PC-9 (cell line): ENCODE measurements at regions not wholly inside any gene's neighbourhood (a gene's known extent, or its start where the extent isn't known, plus 50 kb on each side); places are given as distances from the start of the nearest gene placed in this dataset.

Source experiments
- BruUV-seq: library from RNA; stranded (reverse); fragments of 400-500 nt; replicated peaks from 2 replicates; lab custom pipeline; 2021; lab: Mats Ljungman, UMichigan
- CTCF ChIA-PET: fragments of 300-600 bp; sonication (Branson Sonifier 250); formaldehyde crosslinking; loops from one replicate; lab custom pipeline; 2022; ENCODE audit warnings: antibody characterized with exemption; lab: Charles Lee
- POLR2A ChIA-PET: fragments of 300-600 bp; sonication (Branson Sonifier 250); formaldehyde crosslinking; loops from one replicate; lab custom pipeline; 2022; ENCODE audit warnings: antibody characterized with exemption; ENCODE audit not compliant: unreplicated experiment; lab: Charles Lee
- DNase-seq, 2 experiments: peaks; one replicate each; pipeline versions ENCODE4 v3.0.0 to v3.0.0-alpha.2; 2015 to 2022; ENCODE audit warnings: mixed read lengths in 1 of 2
- H2AFZ ChIP-seq: fragments of 200-600 bp; sonication (generic); 2 replicates; pipeline ENCODE4 v1.8.1; 2017; ENCODE audit warnings: antibody characterized with exemption
- H3F3A ChIP-seq: fragments of 200-600 bp; sonication (generic); 2 replicates; pipeline ENCODE4 v1.8.1; 2017; ENCODE audit warnings: antibody characterized with exemption, mild to moderate bottlenecking, low read depth; ENCODE audit not compliant: insufficient read depth
- H3K27ac ChIP-seq: fragments of 200-600 bp; sonication (generic); 2 replicates; pipeline ENCODE4 v1.6.1; 2016; ENCODE audit warnings: mixed run types
- H3K27me3 ChIP-seq: fragments of 200-600 bp; sonication (generic); 2 replicates; pipeline ENCODE4 v1.6.1; 2016; ENCODE audit warnings: low read depth, mixed run types; ENCODE audit not compliant: insufficient read depth
- H3K36me3 ChIP-seq: fragments of 200-600 bp; sonication (generic); 2 replicates; pipeline ENCODE4 v1.6.1; 2016; ENCODE audit warnings: low read depth, mixed run types
- H3K4me1 ChIP-seq: fragments of 200-600 bp; sonication (generic); replicated peaks from 2 replicates; pipeline ENCODE4 v1.6.1; 2016; ENCODE audit warnings: mixed run types; ENCODE audit not compliant: insufficient read depth
- H3K4me2 ChIP-seq: fragments of 200-600 bp; sonication (generic); 2 replicates; pipeline ENCODE4 v1.6.1; 2017; ENCODE audit warnings: mixed run types
- H3K4me3 ChIP-seq: fragments of 200-600 bp; sonication (generic); 2 replicates; pipeline ENCODE4 v1.6.1; 2016; ENCODE audit warnings: mixed run types
- H3K79me2 ChIP-seq: fragments of 200-600 bp; sonication (generic); 2 replicates; pipeline ENCODE4 v1.6.1; 2017; ENCODE audit warnings: low read depth, mixed run types
- H3K9me2 ChIP-seq: fragments of 200-600 bp; sonication (generic); 2 replicates; pipeline ENCODE4 v1.8.1; 2017; ENCODE audit warnings: mild to moderate bottlenecking; ENCODE audit not compliant: insufficient read depth
- H3K9me3 ChIP-seq: fragments of 200-600 bp; sonication (generic); 2 replicates; pipeline ENCODE4 v1.8.1; 2016; ENCODE audit warnings: low read depth; ENCODE audit not compliant: insufficient read depth
- H4K20me1 ChIP-seq: fragments of 200-600 bp; sonication (generic); 2 replicates; pipeline ENCODE4 v1.8.1; 2017; ENCODE audit not compliant: insufficient read depth
- EZH2 ChIP-seq: fragments of 200-600 bp; sonication (generic); IDR thresholded peaks from 2 replicates; pipeline ENCODE4 v1.8.0; 2017; ENCODE audit warnings: antibody characterized with exemption, low read depth
- intact Hi-C: fragments of 100-400 bp; cut with micrococcal nuclease; formaldehyde crosslinking; loops from one replicate; pipeline ENCODE4 v1.10.0; 2022; ENCODE audit not compliant: unreplicated experiment
- TF ChIP-seq, protein P1 (sequence below): fragments of 200-600 bp; sonication (generic); conservative IDR thresholded peaks from 2 replicates; pipeline ENCODE4 v1.6.1; 2017; ENCODE audit warnings: mixed run types, antibody characterized with exemption, mild to moderate bottlenecking, moderate library complexity

DNA sequence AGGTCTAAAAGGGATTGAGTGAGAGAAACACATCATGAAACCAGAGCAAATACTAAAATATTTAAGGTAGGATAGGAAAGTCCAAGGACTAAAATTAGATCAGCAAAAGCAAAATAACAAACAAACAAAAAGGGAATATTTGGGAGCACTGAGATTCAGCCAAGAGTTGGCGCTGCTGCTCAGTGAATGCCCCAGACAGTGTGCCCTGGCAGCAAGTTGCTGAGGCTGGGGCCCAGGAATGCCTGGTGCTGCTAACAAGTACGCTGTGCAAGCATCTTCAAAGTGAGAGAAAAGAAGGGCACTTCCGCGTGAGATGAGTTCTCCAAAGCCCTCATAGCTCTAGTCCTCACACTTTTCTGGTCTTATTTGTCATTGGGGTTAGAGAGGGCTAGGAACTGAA lies 603.3 kb downstream of the EFNA5 start:
- no peaks in the 10 kb centered on the region for H4K20me1 ChIP-seq
- no peaks in the 10 kb centered on the region; the same call in 1 of the 2 replicates for H3K9me3 ChIP-seq
- H3K4me3 ChIP-seq, result no peak overlapping the region
- no peaks in the 10 kb centered on the region for H3K27me3 ChIP-seq
- no peak for DNase-seq
- no TSS peak for BruUV-seq
- no peak overlapping the region for H2AFZ ChIP-seq
- no peaks in the 10 kb centered on the region for H3K36me3 ChIP-seq
- no peak for TF ChIP-seq EZH2
- TF ChIP-seq, protein P1, sequence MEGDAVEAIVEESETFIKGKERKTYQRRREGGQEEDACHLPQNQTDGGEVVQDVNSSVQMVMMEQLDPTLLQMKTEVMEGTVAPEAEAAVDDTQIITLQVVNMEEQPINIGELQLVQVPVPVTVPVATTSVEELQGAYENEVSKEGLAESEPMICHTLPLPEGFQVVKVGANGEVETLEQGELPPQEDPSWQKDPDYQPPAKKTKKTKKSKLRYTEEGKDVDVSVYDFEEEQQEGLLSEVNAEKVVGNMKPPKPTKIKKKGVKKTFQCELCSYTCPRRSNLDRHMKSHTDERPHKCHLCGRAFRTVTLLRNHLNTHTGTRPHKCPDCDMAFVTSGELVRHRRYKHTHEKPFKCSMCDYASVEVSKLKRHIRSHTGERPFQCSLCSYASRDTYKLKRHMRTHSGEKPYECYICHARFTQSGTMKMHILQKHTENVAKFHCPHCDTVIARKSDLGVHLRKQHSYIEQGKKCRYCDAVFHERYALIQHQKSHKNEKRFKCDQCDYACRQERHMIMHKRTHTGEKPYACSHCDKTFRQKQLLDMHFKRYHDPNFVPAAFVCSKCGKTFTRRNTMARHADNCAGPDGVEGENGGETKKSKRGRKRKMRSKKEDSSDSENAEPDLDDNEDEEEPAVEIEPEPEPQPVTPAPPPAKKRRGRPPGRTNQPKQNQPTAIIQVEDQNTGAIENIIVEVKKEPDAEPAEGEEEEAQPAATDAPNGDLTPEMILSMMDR, result no peak
- intact Hi-C loops, result no loop called here
- H3F3A ChIP-seq, result no peaks in the 10 kb centered on the region
- no peaks in the 10 kb centered on the region for H3K79me2 ChIP-seq
- H3K4me1 ChIP-seq, result no peaks in the 10 kb centered on the region; the same call in 1 of the 2 replicates
- H3K9me2 ChIP-seq, result no peaks in the 10 kb centered on the region
- CTCF ChIA-PET, result no interaction called here
- no peak overlapping the region for H3K27ac ChIP-seq
- H3K4me2 ChIP-seq, result no peak overlapping the region
- POLR2A ChIA-PET, result no interaction called here

DNA sequence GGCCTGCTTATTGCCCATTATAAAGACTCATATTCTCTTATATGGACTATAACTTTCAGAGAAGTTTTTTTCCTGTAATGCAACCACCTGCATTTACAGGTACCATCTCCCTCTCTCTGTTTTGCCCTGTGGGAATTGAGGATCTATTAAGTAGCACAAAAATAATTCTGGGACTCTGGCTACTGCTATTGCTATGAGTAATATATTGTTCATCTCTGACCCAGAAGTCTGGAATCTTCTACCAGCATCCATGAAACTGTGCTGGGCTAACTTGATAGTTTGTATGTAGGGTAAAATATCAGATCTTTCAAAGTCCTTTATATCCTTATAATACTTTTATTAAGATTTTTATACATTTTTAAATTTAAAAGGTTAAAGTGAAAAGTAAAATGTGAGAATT lies 607.2 kb downstream of the EFNA5 start:
- intact Hi-C loops, result no loop called here

DNA sequence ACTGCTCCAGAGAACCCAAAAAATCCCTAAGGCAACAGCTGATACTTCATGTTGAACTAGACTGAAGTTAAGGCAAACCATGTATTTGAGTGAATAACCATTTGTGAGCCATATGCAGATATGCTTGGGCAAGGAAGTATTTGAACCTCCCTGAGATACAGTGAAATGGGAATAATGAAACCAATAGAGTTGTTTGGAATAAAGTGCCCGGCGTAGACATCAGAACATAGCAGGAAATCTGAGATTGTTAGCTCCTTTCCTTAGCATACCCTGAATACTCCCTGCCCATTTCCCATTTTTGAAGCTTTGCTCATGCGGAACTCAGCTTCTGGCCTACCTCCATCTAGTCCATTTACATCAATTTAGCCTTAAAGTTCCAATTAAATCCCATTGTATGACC lies 611.9 kb downstream of the EFNA5 start:
- no peaks in the 10 kb centered on the region for H4K20me1 ChIP-seq
- DNase-seq, result no peak
- H2AFZ ChIP-seq, result no peak overlapping the region
- no peaks in the 10 kb centered on the region for H3K9me3 ChIP-seq
- no peak overlapping the region for H3K4me2 ChIP-seq
- BruUV-seq, result no TSS peak
- H3K4me1 ChIP-seq, result no peaks in the 10 kb centered on the region; the same call in 1 of the 2 replicates
- H3K4me3 ChIP-seq, result no peak overlapping the region
- POLR2A ChIA-PET, result no interaction called here
- no peaks in the 10 kb centered on the region; the same call in 1 of the 2 replicates for H3K9me2 ChIP-seq
- CTCF ChIA-PET, result interaction anchor here (0.6 kb wide), 1 partner anchor 1033 kb away, joined by 3 read pairs; no protein-coding TSS in a partner anchor
- H3K79me2 ChIP-seq, result no peaks in the 10 kb centered on the region
- TF ChIP-seq, protein P1, result no peak
- no peak for TF ChIP-seq EZH2
- intact Hi-C loops, result loop anchor here (5.0 kb wide), 1 partner anchor 158 kb away; no protein-coding TSS in a partner anchor
- H3K36me3 ChIP-seq, result no peaks in the 10 kb centered on the region
- no peaks in the 10 kb centered on the region for H3K27me3 ChIP-seq
- no peak overlapping the region for H3K27ac ChIP-seq
- H3F3A ChIP-seq, result no peaks in the 10 kb centered on the region

More for the DNA sequence above, 607.2 kb downstream of the EFNA5 start:
- Histone ChIP-seq H3K9me2 (no peaks in the 10 kb centered on the region; the same call in 1 of the 2 replicates), H4K20me1 (no peaks in the 10 kb centered on the region), H3K27me3 (no peaks in the 10 kb centered on the region), H3K4me1 (no peaks in the 10 kb centered on the region; the same call in 1 of the 2 replicates), H3K79me2 (no peaks in the 10 kb centered on the region), H3K27ac (no peak overlapping the region), H3K4me2 (no peak overlapping the region), H2AFZ (no peak overlapping the region), H3F3A (no peaks in the 10 kb centered on the region), H3K4me3 (no peak overlapping the region), H3K9me3 (no peaks in the 10 kb centered on the region; the same call in 1 of the 2 replicates), H3K36me3 (no peaks in the 10 kb centered on the region)
- BruUV-seq, result no TSS peak
- CTCF ChIA-PET, result no interaction called here
- POLR2A ChIA-PET, result interaction anchor here (0.6 kb wide), 1 partner anchor 33 kb away, joined by 3 read pairs; no protein-coding TSS in a partner anchor
- TF ChIP-seq, protein P1, result no peak
- no peak for TF ChIP-seq EZH2
- DNase-seq, result no peak
